CD14-positive monocyte (primary cell): ENCODE measurements at regions not wholly inside any gene's neighbourhood (a gene's known extent, or its start where the extent isn't known, plus 50 kb on each side); places are given as distances from the start of the nearest gene placed in this dataset.

Experiments
- DNase-seq, 3 donors: peaks; one replicate each; pipeline ENCODE4 v3.0.0-alpha.2; 2011 to 2022
- H2AFZ ChIP-seq: 2 replicates; pipeline ENCODE4 v1.6.0; 2012; ENCODE audit warnings: mild to moderate bottlenecking, low read depth, low read length, inconsistent platforms; ENCODE audit not compliant: insufficient read depth, poor library complexity, severe bottlenecking
- H3K27ac ChIP-seq, 2 donors: 1 replicate in 1 of 2; 2 replicates in 1 of 2; pipeline ENCODE4 v1.5.1; 2012 to 2013; ENCODE audit warnings: low read length in 2 of 2, control low read depth in 1 of 2, inconsistent platforms in 1 of 2, low read depth in 1 of 2, mild to moderate bottlenecking in 1 of 2
- H3K27me3 ChIP-seq, 2 donors: one replicate each; pipeline versions ENCODE4 v1.6.0 to v1.6.1; 2011 to 2013; ENCODE audit warnings: low read length in 2 of 2; ENCODE audit not compliant: control insufficient read depth in 2 of 2, insufficient read depth in 2 of 2
- H3K36me3 ChIP-seq, 2 donors: replicated peaks in 1 of 2; 1 replicate in 1 of 2; 2 replicates in 1 of 2; pipeline versions ENCODE4 v1.5.1 to v1.6.1; 2012 to 2013; ENCODE audit warnings: low read length in 2 of 2, control low read depth in 1 of 2, inconsistent platforms in 1 of 2, mild to moderate bottlenecking in 1 of 2; ENCODE audit not compliant: insufficient read depth in 2 of 2, control insufficient read depth in 1 of 2
- H3K4me1 ChIP-seq, 2 donors: 1 replicate in 1 of 2; 2 replicates in 1 of 2; pipeline versions ENCODE4 v1.5.1 to v1.6.1; 2012 to 2013; ENCODE audit warnings: low read length in 2 of 2, control low read depth in 1 of 2, inconsistent platforms in 1 of 2, mild to moderate bottlenecking in 1 of 2, moderate library complexity in 1 of 2; ENCODE audit not compliant: insufficient read depth in 2 of 2, control insufficient read depth in 1 of 2
- H3K4me2 ChIP-seq: replicated peaks from 2 replicates; pipeline ENCODE3; 2012; ENCODE audit warnings: low read length, moderate library complexity, mild to moderate bottlenecking; ENCODE audit not compliant: poor library complexity, severe bottlenecking; ENCODE audit errors: extremely low read depth
- H3K4me3 ChIP-seq, 3 experiments: fragments of 200-600 bp in 1 of 3; sonication (generic) in 1 of 3; replicated peaks in 1 of 3; 1 replicate in 2 of 3; 2 replicates in 1 of 3; pipeline ENCODE4 v1.5.1; 2011 to 2013; ENCODE audit warnings: low read length in 3 of 3, mild to moderate bottlenecking in 3 of 3, control low read depth in 2 of 3, low read depth in 2 of 3, inconsistent platforms in 1 of 3, moderate library complexity in 1 of 3
- H3K79me2 ChIP-seq: 2 replicates; pipeline ENCODE4 v1.6.0; 2012; ENCODE audit warnings: mild to moderate bottlenecking, control low read depth, inconsistent platforms, low read length, moderate library complexity; ENCODE audit not compliant: insufficient read depth
- H3K9ac ChIP-seq: 2 replicates; pipeline ENCODE4 v1.6.0; 2017; ENCODE audit warnings: low read length, mild to moderate bottlenecking; ENCODE audit not compliant: insufficient read depth, poor library complexity, severe bottlenecking
- H3K9me3 ChIP-seq, 2 donors: replicated peaks in 1 of 2; 1 replicate in 1 of 2; 2 replicates in 1 of 2; pipeline versions ENCODE4 v1.5.1 to v1.6.1; 2012 to 2013; ENCODE audit warnings: low read length in 2 of 2, control low read depth in 1 of 2; ENCODE audit not compliant: control insufficient read depth in 1 of 2, insufficient read depth in 1 of 2
- H4K20me1 ChIP-seq: 2 replicates; pipeline ENCODE4 v1.6.0; 2012; ENCODE audit warnings: mild to moderate bottlenecking, low read length, control low read depth, moderate library complexity; ENCODE audit not compliant: insufficient read depth
- H3K27ac Mint-ChIP-seq, 7 donors: one replicate each; pipeline ENCODE4 v1.8.0; 2020; ENCODE audit warnings: mild to moderate bottlenecking in 7 of 7, mixed read lengths in 7 of 7, moderate library complexity in 6 of 7, inconsistent platforms in 2 of 7
- H3K27me3 Mint-ChIP-seq, 3 donors: one replicate each; pipeline ENCODE4 v1.8.0; 2021 to 2022; ENCODE audit warnings: low read depth in 3 of 3, mild to moderate bottlenecking in 3 of 3, mixed read lengths in 3 of 3, moderate library complexity in 3 of 3, inconsistent platforms in 1 of 3
- H3K36me3 Mint-ChIP-seq, 2 donors: one replicate each; pipeline ENCODE4 v1.8.0; 2020; ENCODE audit warnings: mixed read lengths in 2 of 2, inconsistent platforms in 1 of 2, mild to moderate bottlenecking in 1 of 2
- H3K4me1 Mint-ChIP-seq: one replicate; pipeline ENCODE4 v1.8.0; 2020; ENCODE audit warnings: mild to moderate bottlenecking, mixed read lengths
- H3K4me3 Mint-ChIP-seq, 2 donors: one replicate each; pipeline ENCODE4 v1.8.0; 2020; ENCODE audit warnings: mild to moderate bottlenecking in 2 of 2, mixed read lengths in 2 of 2, moderate library complexity in 1 of 2
- H3K9me3 Mint-ChIP-seq, 7 donors: one replicate each; pipeline ENCODE4 v1.8.0; 2020 to 2022; ENCODE audit warnings: mixed read lengths in 7 of 7, mild to moderate bottlenecking in 6 of 7, moderate library complexity in 6 of 7, inconsistent platforms in 2 of 7
- WGBS: methylation state at CpG from one replicate; pipeline ENCODE4 v1.1.5; 2013; ENCODE audit warnings: missing lambda C conversion rate; ENCODE audit not compliant: insufficient coverage; 5-methylcytosine and 5-hydroxymethylcytosine counted together
- intact Hi-C, 2 donors: fragments of 100-400 bp; cut with micrococcal nuclease; formaldehyde crosslinking; loops; one replicate each; pipeline versions ENCODE4 v1.15.0 to v1.15.1; 2023
- TF ChIP-seq, protein P1 (sequence below): fragments of 200-600 bp; IDR thresholded peaks from one replicate; pipeline ENCODE4 v1.8.0; 2022; ENCODE audit warnings: antibody characterized with exemption, mild to moderate bottlenecking

DNA sequence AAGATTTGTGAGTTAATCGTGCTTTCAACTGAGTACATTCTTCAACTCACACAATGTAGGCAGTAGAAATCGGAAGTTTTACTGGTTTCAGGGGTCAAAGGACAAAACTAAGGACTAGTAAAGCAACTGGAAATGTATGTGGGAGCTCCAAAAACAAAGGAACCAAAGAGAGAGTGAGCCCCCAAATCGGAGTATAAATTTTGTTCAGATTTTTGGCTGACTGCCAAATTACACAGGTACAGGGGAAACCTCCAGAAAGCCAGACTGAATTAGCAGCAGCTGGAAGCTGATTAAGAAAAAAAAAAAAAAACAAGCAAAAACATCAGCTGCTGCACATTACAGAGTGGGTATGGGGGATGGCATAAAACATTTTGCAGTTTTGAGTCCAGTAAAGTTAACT, 75.2 kb upstream of the GNAZ start:
- Histone ChIP-seq H3K27ac (no peak overlapping the region), H3K36me3 (no peaks in the 10 kb centered on the region), H3K27me3 (peaks cover 0 to 2% of the 10 kb centered on the region in 2 donors), H4K20me1 (no peaks in the 10 kb centered on the region), H2AFZ (no peak overlapping the region), H3K4me1 (no peaks in the 10 kb centered on the region), H3K79me2 (no peaks in the 10 kb centered on the region), H3K4me3 (no peak overlapping the region), H3K4me2 (no peak overlapping the region), H3K9me3 (peaks cover 5 to 16% of the 10 kb centered on the region in 2 donors), H3K9ac (no peak overlapping the region)
- Mint-ChIP-seq H3K4me3 (no peak overlapping the region), H3K27me3 (peaks cover 0 to 20% (median 10%) of the 10 kb centered on the region in 3 donors), H3K4me1 (no peaks in the 10 kb centered on the region), H3K27ac (no peak overlapping the region), H3K36me3 (no peaks in the 10 kb centered on the region), H3K9me3 (peaks cover 12 to 31% (median 20%) of the 10 kb centered on the region in 7 donors)
- WGBS = 0% methylated on average over 1 of the region's 3 CpGs
- TF ChIP-seq, protein P1, sequence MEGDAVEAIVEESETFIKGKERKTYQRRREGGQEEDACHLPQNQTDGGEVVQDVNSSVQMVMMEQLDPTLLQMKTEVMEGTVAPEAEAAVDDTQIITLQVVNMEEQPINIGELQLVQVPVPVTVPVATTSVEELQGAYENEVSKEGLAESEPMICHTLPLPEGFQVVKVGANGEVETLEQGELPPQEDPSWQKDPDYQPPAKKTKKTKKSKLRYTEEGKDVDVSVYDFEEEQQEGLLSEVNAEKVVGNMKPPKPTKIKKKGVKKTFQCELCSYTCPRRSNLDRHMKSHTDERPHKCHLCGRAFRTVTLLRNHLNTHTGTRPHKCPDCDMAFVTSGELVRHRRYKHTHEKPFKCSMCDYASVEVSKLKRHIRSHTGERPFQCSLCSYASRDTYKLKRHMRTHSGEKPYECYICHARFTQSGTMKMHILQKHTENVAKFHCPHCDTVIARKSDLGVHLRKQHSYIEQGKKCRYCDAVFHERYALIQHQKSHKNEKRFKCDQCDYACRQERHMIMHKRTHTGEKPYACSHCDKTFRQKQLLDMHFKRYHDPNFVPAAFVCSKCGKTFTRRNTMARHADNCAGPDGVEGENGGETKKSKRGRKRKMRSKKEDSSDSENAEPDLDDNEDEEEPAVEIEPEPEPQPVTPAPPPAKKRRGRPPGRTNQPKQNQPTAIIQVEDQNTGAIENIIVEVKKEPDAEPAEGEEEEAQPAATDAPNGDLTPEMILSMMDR = no peak
- intact Hi-C loops = no loop called here
- no peak for DNase-seq

DNA sequence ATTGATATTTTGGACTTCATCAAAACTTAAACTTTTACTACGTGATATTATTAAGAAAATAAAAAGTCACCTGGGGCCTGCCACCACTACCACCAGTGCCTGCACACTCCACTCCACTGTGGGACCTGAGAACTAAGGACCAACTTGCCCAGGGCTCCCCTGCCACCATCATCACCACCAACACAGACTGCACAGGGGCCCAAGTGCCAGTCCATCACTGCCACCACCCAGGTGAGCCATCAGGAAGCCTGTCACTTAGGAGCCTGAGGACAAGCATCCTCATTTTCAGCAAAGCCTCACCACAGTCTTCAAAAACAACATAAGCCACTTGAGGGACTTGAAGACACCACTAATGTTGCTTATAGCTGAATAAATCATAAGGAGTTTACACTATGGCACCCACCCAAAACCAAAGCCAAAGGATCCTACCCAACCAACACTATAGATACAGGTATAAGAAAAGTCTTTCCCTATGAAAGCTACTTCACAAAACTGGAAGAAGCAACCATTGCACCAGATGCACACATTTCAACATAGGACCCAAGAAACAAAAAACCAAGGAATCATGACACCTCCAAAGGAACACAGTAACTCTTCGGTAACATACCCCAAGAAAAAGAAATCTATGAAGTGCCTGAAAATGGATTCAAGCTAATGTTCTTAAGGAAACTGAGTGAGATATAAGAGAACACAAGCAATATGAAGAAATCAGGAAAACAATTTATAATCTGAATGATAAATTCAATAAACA, 73.6 kb upstream of the GNAZ start:
- peaks cover 12 to 31% (median 20%) of the 10 kb centered on the region in 7 donors for H3K9me3 Mint-ChIP-seq
- peaks cover 5 to 13% of the 10 kb centered on the region in 2 donors for H3K4me1 ChIP-seq
- TF ChIP-seq, protein P1 = no peak
- no peak overlapping the region for H3K27ac Mint-ChIP-seq
- H3K4me2 ChIP-seq = no peak overlapping the region
- intact Hi-C loops = no loop called here
- H4K20me1 ChIP-seq = no peaks in the 10 kb centered on the region
- DNase-seq = no peak
- H3K27ac ChIP-seq = no peak overlapping the region
- peaks cover 11% of the 10 kb centered on the region for H3K4me1 Mint-ChIP-seq
- H3K27me3 Mint-ChIP-seq = peaks cover 0 to 18% (median 8%) of the 10 kb centered on the region in 3 donors
- no peaks in the 10 kb centered on the region for H3K79me2 ChIP-seq
- no peaks in the 10 kb centered on the region for H3K36me3 Mint-ChIP-seq
- H3K36me3 ChIP-seq = no peaks in the 10 kb centered on the region
- no peak overlapping the region for H3K4me3 ChIP-seq
- H3K9ac ChIP-seq = no peak overlapping the region
- no peak overlapping the region for H2AFZ ChIP-seq
- WGBS = no CpG with 5 or more reads among the region's 2 CpGs
- peaks cover 0 to 2% of the 10 kb centered on the region in 2 donors for H3K27me3 ChIP-seq
- H3K9me3 ChIP-seq = peaks cover 9 to 16% of the 10 kb centered on the region in 2 donors
- H3K4me3 Mint-ChIP-seq = no peak overlapping the region
